ENCODE measurements at regions not wholly inside any gene's neighbourhood (a gene's known extent, or its start where the extent isn't known, plus 50 kb on each side); places are given as distances from the start of the nearest gene placed in this dataset.

DNA sequence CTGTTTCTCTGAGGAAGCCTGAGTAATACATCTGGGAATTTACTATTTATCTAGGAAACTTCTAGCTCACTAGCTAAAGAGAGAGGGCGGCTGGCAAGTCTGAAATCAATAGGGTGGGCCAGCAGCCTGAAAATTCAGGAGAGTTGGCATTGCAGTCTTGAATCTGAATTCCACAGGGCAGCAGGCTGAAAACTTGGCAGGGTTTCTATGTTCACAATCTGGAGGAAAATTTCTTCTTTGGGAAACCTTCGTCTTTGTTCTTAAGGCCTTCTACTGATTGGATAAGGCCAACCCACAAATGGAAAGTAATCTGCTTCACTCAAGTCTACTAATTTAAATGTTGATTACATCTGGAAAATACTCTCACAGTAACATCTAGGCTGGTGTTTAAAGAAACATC is 101.0 kb upstream of the COG2 start:
- TF ChIP-seq GATA2 (IDR thresholded peaks at IDR 0.05; ENCODE audit: low read depth, low read length) (no peak), GATA3 (IDR thresholded peaks at IDR 0.05; ENCODE audit: low read depth, low read length) (no peak)

Data from SH-SY5Y (cell line).